ENCODE measurements at regions not wholly inside any gene's neighbourhood (a gene's known extent, or its start where the extent isn't known, plus 50 kb on each side); places are given as distances from the start of the nearest gene placed in this dataset.

- no peak for DNase-seq
Observed at GRCh38 chr4:163892417-163892816, 397.9 kb downstream of the TMA16 start.

GRCh38 chr4:163895378-163896005 is 401.0 kb downstream of the TMA16 start:
- peak; percentile 63 for DNase-seq

DNA sequence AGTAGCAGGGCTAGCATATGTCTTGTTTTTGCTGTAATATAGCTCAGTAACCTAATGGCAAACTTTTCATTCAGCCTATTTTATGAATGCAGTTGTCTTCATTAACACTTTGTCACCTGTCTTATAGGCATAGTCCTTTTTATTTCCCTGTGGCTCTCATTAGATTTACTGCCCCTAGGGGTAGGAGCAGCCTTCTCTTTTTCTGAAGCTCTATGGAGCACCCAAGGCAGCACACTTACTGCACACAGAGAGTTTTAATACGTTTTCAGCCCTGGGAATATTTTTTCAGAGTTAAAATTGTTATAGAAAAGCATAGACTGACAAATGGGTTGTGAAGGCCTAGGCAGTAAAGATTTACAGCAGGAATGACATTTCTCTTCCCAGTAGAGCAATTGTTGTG is 406.8 kb downstream of the TMA16 start:
- no peak for DNase-seq

- no peak for DNase-seq
Observed at GRCh38 chr4:163902417-163902816, 407.9 kb downstream of the TMA16 start.

DNA sequence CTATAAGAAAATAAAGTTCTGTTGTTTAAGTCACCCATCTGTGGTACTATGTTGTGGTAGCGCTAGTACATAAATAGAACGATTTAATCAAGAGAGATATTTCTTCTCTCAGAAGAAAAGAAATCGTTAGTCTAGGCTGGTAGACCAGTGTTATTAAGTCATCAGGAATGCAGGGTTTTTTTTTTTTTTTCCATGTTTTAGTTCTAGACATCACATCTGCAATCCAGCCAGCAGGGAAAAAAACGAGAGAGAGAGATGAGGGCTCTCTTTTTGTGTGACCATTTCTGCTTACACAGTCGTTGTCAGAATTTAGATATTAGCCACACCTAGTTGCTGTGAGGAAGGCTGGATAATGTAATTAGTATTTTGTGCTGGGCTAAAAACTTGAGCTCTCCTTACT is 417.4 kb downstream of the TMA16 start:
- DNase-seq, result no peak

- no peak for DNase-seq
Observed at GRCh38 chr4:163913571-163913970, 419.1 kb downstream of the TMA16 start.

- DNase-seq, result no peak
Observed at GRCh38 chr4:163915896-163916295, 421.4 kb downstream of the TMA16 start.

DNA sequence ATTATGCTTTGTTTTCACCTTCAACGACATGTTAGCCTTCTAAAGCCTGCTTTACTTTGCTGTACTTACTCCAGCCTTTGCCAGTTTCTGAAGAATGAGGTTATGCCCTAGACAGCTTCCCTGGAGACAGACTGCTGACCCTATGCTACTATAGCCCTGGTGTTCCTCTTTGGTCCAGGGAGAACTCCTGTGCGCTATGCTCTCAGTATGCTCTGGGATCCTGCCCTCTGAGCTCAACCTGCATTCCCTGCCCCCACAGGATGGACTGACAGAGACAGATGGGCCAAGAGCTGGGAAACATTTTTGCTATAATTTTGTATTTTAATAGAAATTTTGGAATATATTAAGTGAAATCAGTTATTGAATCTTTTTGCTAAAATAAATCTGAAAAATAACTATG is 425.9 kb downstream of the TMA16 start:
- DNase-seq, result no peak

DNA sequence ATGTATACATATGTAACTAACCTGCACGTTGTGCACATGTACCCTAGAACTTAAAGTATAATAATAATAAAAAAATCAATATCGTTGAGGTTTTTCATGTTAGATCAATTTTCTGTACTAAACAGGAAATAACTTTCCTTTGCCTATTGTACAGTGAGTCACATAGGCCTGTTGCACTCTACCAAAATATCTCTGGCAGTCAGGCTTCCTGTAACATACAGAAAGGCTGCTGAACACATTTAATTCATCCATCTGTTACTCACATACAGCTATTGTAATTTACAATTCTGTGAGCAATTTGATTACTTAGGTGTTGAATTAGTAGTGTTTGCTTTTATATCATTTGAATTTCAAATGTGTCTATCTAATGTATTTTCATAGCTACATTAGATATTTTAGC is 427.8 kb downstream of the TMA16 start:
- DNase-seq, result no peak

GRCh38 chr4:163923092-163923491 is 428.6 kb downstream of the TMA16 start:
- DNase-seq, result no peak

DNA sequence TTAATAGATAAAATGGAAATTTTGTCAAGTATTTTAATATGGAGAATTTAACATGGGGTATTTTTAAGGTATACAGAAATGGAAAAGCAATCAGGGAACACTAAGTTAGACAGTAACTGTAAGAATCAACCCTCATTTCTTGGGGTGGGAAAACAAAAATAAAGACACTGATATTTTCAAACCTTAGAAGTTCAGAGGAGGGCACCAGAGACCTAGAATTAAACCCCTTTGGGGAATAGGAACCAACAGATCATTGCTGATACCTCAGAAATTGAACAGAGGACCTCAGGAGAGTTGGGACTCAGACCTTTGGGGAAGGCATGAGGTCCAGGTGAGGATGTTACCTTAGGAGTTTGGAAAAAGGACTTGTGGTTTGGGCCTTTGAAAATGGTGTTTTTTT is 435.6 kb downstream of the TMA16 start:
- DNase-seq, result no peak

- DNase-seq, result no peak
Observed at GRCh38 chr4:163932504-163932903, 438.0 kb downstream of the TMA16 start.

DNA sequence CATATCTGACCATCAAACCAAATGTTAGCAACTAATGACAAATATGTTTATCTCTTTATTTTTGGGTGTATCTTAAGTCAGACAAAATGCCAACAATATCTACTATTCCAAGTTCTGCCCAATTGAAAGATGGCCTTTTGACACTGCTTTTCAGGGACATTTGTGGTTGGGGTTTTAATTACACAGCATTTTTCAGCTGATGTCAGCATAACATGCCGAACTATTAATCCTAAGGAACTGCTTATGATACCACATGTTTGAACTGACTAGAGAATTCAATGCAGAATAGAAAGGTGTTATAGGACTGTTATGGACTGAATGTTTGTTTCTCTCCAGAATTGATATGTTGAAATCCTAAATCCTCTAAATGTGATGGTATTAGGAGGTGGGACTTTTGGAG is 445.1 kb downstream of the TMA16 start:
- no peak for DNase-seq

DNA sequence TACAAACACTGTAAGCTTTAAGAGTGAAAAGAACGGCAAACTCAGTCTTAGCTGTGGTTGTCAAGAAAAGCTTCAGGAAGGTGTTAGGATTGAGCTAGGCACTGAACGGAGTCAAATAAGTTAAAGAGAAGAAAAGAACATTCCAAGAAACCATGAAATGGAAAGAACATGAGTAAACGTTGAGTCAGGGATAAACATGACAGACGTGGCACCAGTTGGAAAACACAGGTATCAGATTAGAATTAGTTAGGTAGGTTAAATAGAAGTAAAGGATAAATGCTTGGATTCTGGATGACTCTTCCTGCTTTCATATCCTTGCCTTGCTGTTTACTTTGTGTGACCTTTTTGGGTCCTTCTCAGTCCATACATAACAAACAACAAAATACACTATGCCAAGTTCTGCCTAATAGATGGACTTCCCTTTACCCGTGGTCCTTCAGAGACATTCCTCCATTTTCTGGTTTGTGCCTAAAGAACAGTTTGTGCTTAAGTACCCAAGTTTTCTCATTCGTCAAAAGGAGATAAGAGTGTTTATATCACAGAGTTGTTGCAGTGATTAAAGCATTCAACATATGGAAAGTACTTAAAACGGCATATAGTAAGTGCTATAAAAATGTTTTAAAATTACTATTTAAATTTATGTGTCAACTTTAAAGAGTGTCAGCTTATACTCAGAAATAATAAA is 446.9 kb downstream of the TMA16 start:
- no peak for DNase-seq

GRCh38 chr4:163948920-163949455 is 454.5 kb downstream of the TMA16 start:
- DNase-seq, result no peak

DNA sequence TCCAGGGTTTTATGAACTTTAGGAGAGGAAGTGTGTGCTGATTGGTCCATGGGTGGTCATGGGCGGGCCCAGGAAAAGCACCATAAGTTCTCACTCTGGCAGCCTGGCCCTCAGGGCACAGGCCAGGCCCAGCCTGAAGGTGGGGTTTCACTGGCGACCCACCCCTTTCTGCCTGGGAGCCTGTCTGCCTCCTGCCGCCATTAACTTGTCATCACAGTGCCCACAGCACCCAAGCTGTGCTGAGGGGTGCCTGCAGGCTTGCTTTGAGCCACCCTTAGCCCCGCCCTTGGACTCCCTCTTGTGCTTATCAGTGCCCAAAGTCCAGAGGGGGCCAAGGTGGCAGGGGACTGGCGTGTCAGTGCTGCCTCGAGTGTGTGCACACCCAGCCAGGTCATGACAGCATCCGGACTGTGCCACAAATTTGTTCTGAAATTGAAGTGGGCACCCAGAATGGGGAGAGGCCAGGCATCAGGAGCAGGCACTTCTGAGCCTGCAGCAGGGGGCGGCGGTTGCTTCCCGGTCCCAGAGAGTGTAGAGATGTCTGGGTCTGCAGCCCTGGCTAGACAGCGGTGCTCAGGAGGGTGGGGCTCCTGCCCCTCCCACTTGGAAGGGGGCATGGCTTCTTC is 455.6 kb downstream of the TMA16 start:
- DNase-seq, result no peak

GRCh38 chr4:163955288-163955687 is 460.8 kb downstream of the TMA16 start:
- no peak for DNase-seq

GRCh38 chr4:163958751-163959150 is 464.3 kb downstream of the TMA16 start:
- no peak for DNase-seq

DNA sequence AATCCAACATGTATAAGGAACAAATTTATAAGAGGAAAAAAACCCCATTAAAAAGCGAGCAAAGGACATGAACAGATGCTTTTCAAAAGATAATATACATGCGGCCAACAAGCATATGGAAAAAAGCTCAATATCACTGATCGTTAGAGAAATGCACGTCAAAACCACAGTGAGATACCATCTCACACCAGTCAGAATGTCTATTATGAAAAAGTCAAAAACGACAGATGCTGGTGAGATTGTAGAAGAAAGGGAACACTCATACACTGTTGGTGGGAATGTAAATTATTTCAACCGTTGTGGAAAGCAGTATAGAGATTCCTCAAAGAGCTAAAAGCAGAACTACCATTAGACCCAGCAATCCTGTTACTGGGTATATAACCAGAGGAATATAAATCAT is 465.4 kb downstream of the TMA16 start:
- DNase-seq, result no peak

DNA sequence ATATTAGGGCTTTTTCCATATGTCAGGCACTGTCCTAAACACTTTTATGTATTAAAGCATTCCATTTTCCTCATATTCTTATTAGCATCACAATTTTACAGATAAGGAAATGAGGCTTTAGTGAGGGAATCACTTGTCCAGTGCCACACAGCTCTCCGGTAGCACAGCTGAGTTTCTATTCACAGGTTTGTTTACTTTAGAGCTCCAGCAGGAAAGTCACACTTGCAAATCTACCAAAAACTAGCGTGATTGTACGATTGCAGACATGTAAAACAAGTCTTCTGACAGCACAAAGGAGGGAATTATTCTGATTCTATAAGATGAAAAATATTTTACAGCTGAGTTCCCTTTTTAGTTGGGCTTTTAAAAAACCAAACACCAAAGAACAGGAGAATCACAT is 472.1 kb downstream of the TMA16 start:
- DNase-seq, result no peak

DNA sequence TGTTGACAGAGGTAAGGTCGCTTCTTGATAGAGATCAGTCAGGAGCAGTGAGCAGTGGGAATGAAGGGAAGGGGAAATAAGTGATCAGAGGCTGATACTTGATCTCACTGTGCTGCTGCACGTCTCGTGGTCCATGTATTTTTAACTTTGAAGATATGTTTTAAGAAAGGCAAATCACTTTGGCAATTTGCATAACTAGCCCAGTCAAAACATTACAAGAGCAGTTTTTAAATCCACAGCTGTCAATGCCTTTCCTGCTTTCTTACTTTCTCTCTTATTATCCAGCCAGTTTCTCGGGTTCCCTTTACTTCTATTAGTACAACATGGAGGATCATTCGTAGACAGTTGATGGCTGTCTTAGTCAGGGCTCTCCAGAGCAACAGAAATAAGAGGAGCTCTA is 472.8 kb downstream of the TMA16 start:
- no peak for DNase-seq

DNA sequence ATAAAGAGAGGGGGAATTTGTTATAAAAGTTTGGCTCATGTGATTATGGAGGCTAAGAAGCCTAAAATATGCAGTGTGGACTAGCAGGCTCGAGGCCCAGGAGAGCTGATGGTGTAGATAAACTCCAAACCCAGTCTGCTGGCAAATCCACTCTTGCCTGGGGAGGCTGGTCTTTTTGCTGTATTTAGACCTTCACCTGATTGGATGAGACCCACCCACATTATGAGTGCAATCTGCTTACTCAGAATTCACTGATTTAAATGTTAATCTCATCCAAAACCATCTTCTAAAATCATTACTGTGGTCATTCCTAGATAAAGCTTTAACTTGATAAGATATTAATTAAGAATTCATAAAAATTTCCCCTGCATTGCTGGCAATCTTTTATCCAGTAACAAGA is 473.2 kb downstream of the TMA16 start:
- DNase-seq, result no peak

DNA sequence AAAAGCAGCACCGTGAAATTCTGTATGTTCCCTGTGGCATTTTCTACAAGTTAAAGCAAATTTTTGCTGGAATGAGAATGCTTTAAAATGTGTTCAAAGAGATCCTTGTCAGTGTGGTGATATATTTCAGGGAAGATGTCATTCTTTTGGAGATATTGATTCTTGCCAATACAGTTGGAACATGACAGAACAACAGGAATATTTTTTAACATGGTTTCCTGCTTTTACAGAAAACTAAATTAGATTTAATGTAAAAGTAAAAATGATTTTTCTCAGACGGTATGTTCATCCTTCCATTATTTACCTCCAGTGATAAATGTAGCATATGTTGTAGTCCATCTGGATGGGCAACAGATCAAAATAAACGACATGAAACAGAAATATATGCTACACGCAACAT is 474.8 kb downstream of the TMA16 start:
- no peak for DNase-seq

DNA sequence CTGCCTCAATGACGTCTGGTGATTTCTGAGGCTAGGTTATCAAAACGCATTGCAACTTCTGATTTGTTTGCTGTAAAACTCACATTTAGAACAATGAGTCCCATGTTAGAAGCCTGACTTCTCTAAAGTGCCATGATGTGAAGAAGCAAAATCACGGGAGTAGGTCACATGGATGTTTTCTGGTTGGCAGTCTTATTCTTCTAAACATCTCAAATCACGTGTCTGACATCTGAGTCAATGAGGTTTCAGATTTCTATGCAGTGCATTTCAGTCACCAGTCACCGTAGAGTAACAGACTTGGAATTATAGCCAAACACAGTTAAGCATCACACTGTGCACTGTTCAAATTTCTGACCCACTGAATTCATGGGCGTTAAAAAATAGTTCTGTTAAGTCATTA is 482.1 kb downstream of the TMA16 start:
- no peak for DNase-seq

All from activated effector memory CD4-positive, alpha-beta T cell treated with anti-CD3 and anti-CD28 coated beads, Interleukin-2, amount 50 U/mL, for 16 hours (primary cell).